Neuron (in vitro differentiated cells): ENCODE measurements at regions not wholly inside any gene's neighbourhood (a gene's known extent, or its start where the extent isn't known, plus 50 kb on each side); places are given as distances from the start of the nearest gene placed in this dataset.

Source experiments
- H2AFZ ChIP-seq: one replicate; pipeline ENCODE4 v1.6.1; 2013; ENCODE audit warnings: low read depth, mild to moderate bottlenecking, inconsistent platforms, low read length, moderate library complexity
- H3K27me3 ChIP-seq: one replicate; pipeline ENCODE4 v1.6.1; 2013; ENCODE audit warnings: low read length; ENCODE audit not compliant: insufficient read depth
- H3K36me3 ChIP-seq: one replicate; pipeline ENCODE4 v1.6.1; 2013; ENCODE audit warnings: low read length; ENCODE audit not compliant: insufficient read depth
- H3K4me1 ChIP-seq: one replicate; pipeline ENCODE4 v1.6.1; 2013; ENCODE audit warnings: low read length; ENCODE audit not compliant: insufficient read depth
- H3K4me3 ChIP-seq: 2 replicates; pipeline ENCODE4 v1.5.1; 2013; ENCODE audit warnings: mild to moderate bottlenecking, low read length, moderate library complexity
- H3K9me3 ChIP-seq: one replicate; pipeline ENCODE4 v1.6.1; 2013; ENCODE audit warnings: low read length

- Histone ChIP-seq H2AFZ (no peak overlapping the region), H3K9me3 (no peaks in the 10 kb centered on the region), H3K4me1 (peaks cover 5% of the 10 kb centered on the region), H3K4me3 (no peak overlapping the region), H3K27me3 (no peaks in the 10 kb centered on the region), H3K36me3 (no peaks in the 10 kb centered on the region)
Observed at GRCh38 chr7:33706771-33707200, 198.6 kb upstream of the BMPER start.

GRCh38 chr7:33707427-33707826 lies 197.9 kb upstream of the BMPER start:
- Histone ChIP-seq H3K4me1 (peaks cover 5% of the 10 kb centered on the region), H3K4me3 (no peak overlapping the region), H2AFZ (no peak overlapping the region), H3K36me3 (no peaks in the 10 kb centered on the region), H3K27me3 (no peaks in the 10 kb centered on the region), H3K9me3 (no peaks in the 10 kb centered on the region)

GRCh38 chr7:33710608-33711007 lies 194.7 kb upstream of the BMPER start:
- peaks cover 5% of the 10 kb centered on the region for H3K4me1 ChIP-seq
- no peaks in the 10 kb centered on the region for H3K27me3 ChIP-seq
- H3K9me3 ChIP-seq: no peaks in the 10 kb centered on the region
- H2AFZ ChIP-seq: no peak overlapping the region
- no peaks in the 10 kb centered on the region for H3K36me3 ChIP-seq
- H3K4me3 ChIP-seq: no peak overlapping the region

GRCh38 chr7:33711231-33712019 lies 193.9 kb upstream of the BMPER start:
- H3K36me3 ChIP-seq: no peaks in the 10 kb centered on the region
- H3K4me3 ChIP-seq: no peak overlapping the region
- H3K27me3 ChIP-seq: no peaks in the 10 kb centered on the region
- H3K4me1 ChIP-seq: peaks cover 7% of the 10 kb centered on the region
- H3K9me3 ChIP-seq: no peaks in the 10 kb centered on the region
- no peak overlapping the region for H2AFZ ChIP-seq

GRCh38 chr7:33712020-33712414 lies 193.3 kb upstream of the BMPER start:
- Histone ChIP-seq H3K36me3 (no peaks in the 10 kb centered on the region), H3K4me1 (peaks cover 13% of the 10 kb centered on the region), H3K4me3 (no peak overlapping the region), H3K27me3 (no peaks in the 10 kb centered on the region), H2AFZ (no peak overlapping the region), H3K9me3 (no peaks in the 10 kb centered on the region)

- Histone ChIP-seq H3K9me3 (no peaks in the 10 kb centered on the region), H3K27me3 (no peaks in the 10 kb centered on the region), H2AFZ (no peak overlapping the region), H3K36me3 (no peaks in the 10 kb centered on the region), H3K4me1 (peaks cover 16% of the 10 kb centered on the region), H3K4me3 (no peak overlapping the region)
Observed at GRCh38 chr7:33714208-33714607, 191.1 kb upstream of the BMPER start.

GRCh38 chr7:33716581-33717477 lies 188.5 kb upstream of the BMPER start:
- peaks cover 11% of the 10 kb centered on the region for H3K4me1 ChIP-seq
- no peak overlapping the region for H3K4me3 ChIP-seq
- no peak overlapping the region for H2AFZ ChIP-seq

GRCh38 chr7:33719059-33719581 lies 186.2 kb upstream of the BMPER start:
- H2AFZ ChIP-seq: no peak overlapping the region
- H3K4me1 ChIP-seq: peaks cover 11% of the 10 kb centered on the region
- no peak overlapping the region for H3K4me3 ChIP-seq
- no peaks in the 10 kb centered on the region for H3K36me3 ChIP-seq
- no peaks in the 10 kb centered on the region for H3K27me3 ChIP-seq
- no peaks in the 10 kb centered on the region for H3K9me3 ChIP-seq

More at GRCh38 chr7:33716581-33717477, 188.5 kb upstream of the BMPER start:
- H3K36me3 ChIP-seq: no peaks in the 10 kb centered on the region
- no peaks in the 10 kb centered on the region for H3K9me3 ChIP-seq
- no peaks in the 10 kb centered on the region for H3K27me3 ChIP-seq

GRCh38 chr7:33720139-33720538 lies 185.2 kb upstream of the BMPER start:
- H3K4me3 ChIP-seq: no peak overlapping the region
- no peak overlapping the region for H2AFZ ChIP-seq

GRCh38 chr7:33720870-33721269 lies 184.5 kb upstream of the BMPER start:
- Histone ChIP-seq H2AFZ (no peak overlapping the region), H3K4me3 (no peak overlapping the region), H3K4me1 (peaks cover 11% of the 10 kb centered on the region), H3K9me3 (no peaks in the 10 kb centered on the region), H3K36me3 (no peaks in the 10 kb centered on the region), H3K27me3 (no peaks in the 10 kb centered on the region)

More at GRCh38 chr7:33720139-33720538, 185.2 kb upstream of the BMPER start:
- no peaks in the 10 kb centered on the region for H3K36me3 ChIP-seq
- H3K27me3 ChIP-seq: no peaks in the 10 kb centered on the region
- no peaks in the 10 kb centered on the region for H3K9me3 ChIP-seq
- peaks cover 11% of the 10 kb centered on the region for H3K4me1 ChIP-seq

- Histone ChIP-seq H3K4me3 (no peak overlapping the region), H3K36me3 (no peaks in the 10 kb centered on the region), H3K9me3 (no peaks in the 10 kb centered on the region), H2AFZ (no peak overlapping the region), H3K27me3 (no peaks in the 10 kb centered on the region), H3K4me1 (peaks cover 9% of the 10 kb centered on the region)
Observed at GRCh38 chr7:33721895-33722294, 183.4 kb upstream of the BMPER start.

GRCh38 chr7:33722383-33723101 lies 182.8 kb upstream of the BMPER start:
- Histone ChIP-seq H3K36me3 (no peaks in the 10 kb centered on the region), H3K27me3 (no peaks in the 10 kb centered on the region), H3K4me1 (peaks cover 5% of the 10 kb centered on the region), H3K9me3 (no peaks in the 10 kb centered on the region), H3K4me3 (no peak overlapping the region), H2AFZ (no peak overlapping the region)
